A673 (cell line): ENCODE measurements at regions not wholly inside any gene's neighbourhood (a gene's known extent, or its start where the extent isn't known, plus 50 kb on each side); places are given as distances from the start of the nearest gene placed in this dataset.

ENCODE experiments used
- BruUV-seq: library from RNA; stranded (reverse); fragments of 400-500 nt; replicated peaks from 2 replicates; lab custom pipeline; 2021; lab: Mats Ljungman, UMichigan
- CTCF ChIA-PET: fragments of 300-600 bp; sonication (Branson Sonifier 250); formaldehyde crosslinking; loops from one replicate; lab custom pipeline; 2022; ENCODE audit warnings: antibody characterized with exemption; lab: Charles Lee
- POLR2A ChIA-PET: fragments of 300-600 bp; sonication (Branson Sonifier 250); formaldehyde crosslinking; loops from one replicate; lab custom pipeline; 2022; ENCODE audit warnings: antibody characterized with exemption; ENCODE audit not compliant: low non-redundant PET; lab: Charles Lee
- DNase-seq: peaks from one replicate; pipeline ENCODE4 v3.0.0-alpha.2; 2015; ENCODE audit warnings: low spot score
- H3K27ac ChIP-seq: fragments of 200-600 bp; sonication (generic); 2 replicates; pipeline ENCODE4 v1.5.1; 2016; ENCODE audit warnings: mixed run types, low read depth, mild to moderate bottlenecking, mixed read lengths, antibody characterized with exemption, low read length; ENCODE audit not compliant: poor library complexity, severe bottlenecking
- H3K27me3 ChIP-seq: fragments of 200-600 bp; sonication (generic); replicated peaks from 2 replicates; pipeline ENCODE4 v1.6.1; 2017; ENCODE audit warnings: mixed run types, low read depth, mild to moderate bottlenecking, mixed read lengths, antibody characterized with exemption, low read length; ENCODE audit not compliant: insufficient read depth, poor library complexity
- H3K36me3 ChIP-seq: fragments of 200-600 bp; sonication (generic); 2 replicates; pipeline ENCODE4 v1.6.1; 2016; ENCODE audit warnings: mixed run types, mild to moderate bottlenecking, mixed read lengths, antibody characterized with exemption, low read length; ENCODE audit not compliant: insufficient read depth, poor library complexity, severe bottlenecking
- H3K4me1 ChIP-seq: fragments of 200-600 bp; sonication (generic); 2 replicates; pipeline ENCODE4 v1.6.1; 2017; ENCODE audit warnings: mixed run types, mild to moderate bottlenecking, mixed read lengths, antibody characterized with exemption, low read length; ENCODE audit not compliant: insufficient read depth, poor library complexity, severe bottlenecking
- H3K4me3 ChIP-seq: fragments of 200-600 bp; sonication (generic); 2 replicates; pipeline ENCODE4 v1.5.1; 2016; ENCODE audit warnings: low read depth, mixed run types, mild to moderate bottlenecking, mixed read lengths, low read length; ENCODE audit not compliant: poor library complexity, severe bottlenecking
- H3K9me3 ChIP-seq: fragments of 200-600 bp; sonication (generic); 2 replicates; pipeline ENCODE4 v1.6.1; 2016; ENCODE audit warnings: mixed run types, low read depth, mild to moderate bottlenecking, mixed read lengths, antibody characterized with exemption, low read length; ENCODE audit not compliant: poor library complexity, severe bottlenecking
- CTCF ChIP-seq: fragments of 300-800, 200-600 bp; sonication (generic); conservative IDR thresholded peaks from 2 replicates; pipeline ENCODE4 v1.5.1; 2017; ENCODE audit warnings: low read depth, mild to moderate bottlenecking, antibody characterized with exemption, low read length, moderate library complexity, mixed read lengths
- EZH2 ChIP-seq: fragments of 200-600 bp; sonication (generic); IDR thresholded peaks from 2 replicates; pipeline ENCODE4 v1.6.1; 2017; ENCODE audit warnings: borderline replicate concordance, low read depth, mild to moderate bottlenecking, mixed read lengths, antibody characterized with exemption, low read length; ENCODE audit not compliant: poor library complexity, severe bottlenecking
- intact Hi-C: fragments of 100-400 bp; cut with micrococcal nuclease; formaldehyde crosslinking; loops from one replicate; pipeline ENCODE4 v1.10.0; 2022; ENCODE audit not compliant: unreplicated experiment

GRCh38 chr9:73893230-73893629 is 603.9 kb upstream of the RORB start:
- no peak overlapping the region for H3K4me3 ChIP-seq
- H3K27me3 ChIP-seq: no peaks in the 10 kb centered on the region
- intact Hi-C loops: no loop called here
- CTCF ChIA-PET: no interaction called here
- no TSS peak for BruUV-seq
- no peak overlapping the region for H3K27ac ChIP-seq
- H3K36me3 ChIP-seq: no peaks in the 10 kb centered on the region
- no peak for DNase-seq
- no peaks in the 10 kb centered on the region for H3K9me3 ChIP-seq
- H3K4me1 ChIP-seq: no peaks in the 10 kb centered on the region
- POLR2A ChIA-PET: no interaction called here
- TF ChIP-seq EZH2: no peak
- TF ChIP-seq CTCF: no peak

GRCh38 chr9:73896061-73896460 is 601.1 kb upstream of the RORB start:
- H3K27me3 ChIP-seq: no peaks in the 10 kb centered on the region
- ChIA-PET POLR2A (no interaction called here), CTCF (no interaction called here)
- BruUV-seq: no TSS peak
- H3K9me3 ChIP-seq: no peaks in the 10 kb centered on the region
- H3K36me3 ChIP-seq: no peaks in the 10 kb centered on the region
- no peak for DNase-seq
- H3K4me3 ChIP-seq: no peak overlapping the region
- no peak for TF ChIP-seq EZH2
- TF ChIP-seq CTCF: no peak
- intact Hi-C loops: no loop called here
- H3K4me1 ChIP-seq: no peaks in the 10 kb centered on the region
- no peak overlapping the region for H3K27ac ChIP-seq

DNA sequence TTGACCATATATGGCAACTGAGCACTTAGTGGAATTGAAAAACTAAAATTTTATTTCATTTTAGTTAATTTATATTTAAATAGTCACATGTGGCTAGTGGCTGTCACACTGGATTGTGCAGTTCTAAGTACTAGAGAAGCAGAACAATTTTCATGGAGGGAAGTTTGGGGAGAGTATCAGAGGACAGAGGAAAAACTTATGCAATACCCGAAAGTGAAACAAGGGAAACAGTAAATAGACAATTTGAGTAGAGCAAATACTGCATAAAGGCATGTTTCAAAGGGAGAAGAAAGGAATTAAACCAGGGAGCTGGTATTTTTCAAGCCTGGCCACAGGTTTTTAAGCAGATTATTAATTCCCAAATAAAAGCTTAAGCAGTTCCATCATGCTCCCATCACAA is 590.5 kb upstream of the RORB start:
- Histone ChIP-seq H3K4me3 (no peak overlapping the region), H3K27me3 (no peaks in the 10 kb centered on the region), H3K27ac (no peak overlapping the region), H3K36me3 (no peaks in the 10 kb centered on the region), H3K9me3 (no peaks in the 10 kb centered on the region), H3K4me1 (no peaks in the 10 kb centered on the region)
- intact Hi-C loops: no loop called here
- CTCF ChIA-PET: no interaction called here
- POLR2A ChIA-PET: no interaction called here
- no peak for DNase-seq
- no TSS peak for BruUV-seq
- no peak for TF ChIP-seq EZH2
- no peak for TF ChIP-seq CTCF
